ENCODE measurements at regions not wholly inside any gene's neighbourhood (a gene's known extent, or its start where the extent isn't known, plus 50 kb on each side); places are given as distances from the start of the nearest gene placed in this dataset.

- Mint-ChIP-seq H3K27ac (no peak overlapping the region), H3K4me3 (no peak overlapping the region), H3K27me3 (ENCODE audit: insufficient read depth, low read depth) (no peaks in the 10 kb centered on the region), H3K4me1 (peaks cover 5% of the 10 kb centered on the region), H3K9me3 (peaks cover 24% of the 10 kb centered on the region), H3K36me3 (no peaks in the 10 kb centered on the region)
- Histone ChIP-seq H3K9me3 (ENCODE audit: low read depth) (peaks cover 6% of the 10 kb centered on the region), H3K27me3 (no peaks in the 10 kb centered on the region), H3K4me3 (no peak overlapping the region), H3K4me2 (no peak overlapping the region), H3K36me3 (peaks cover under 1% of the 10 kb centered on the region), H3K27ac (no peak overlapping the region), H4K20me1 (ENCODE audit: low read depth) (no peaks in the 10 kb centered on the region), H3K79me2 (ENCODE audit: low read depth) (no peaks in the 10 kb centered on the region), H3K4me1 (peaks cover 3% of the 10 kb centered on the region), H2AFZ (replicated peaks) (no peak overlapping the region), H3F3A (ENCODE audit: low read depth) (no peaks in the 10 kb centered on the region), H3K9ac (no peak overlapping the region)
- TF ChIP-seq EZH2phosphoT487 (IDR thresholded peaks at IDR 0.05): no peak
- TF ChIP-seq EZH2 (IDR thresholded peaks at IDR 0.05): no peak
- TF ChIP-seq CTCF (IDR thresholded peaks at IDR 0.05): no peak
- DNase-seq (ENCODE audit: low spot score): no peak
Measured at GRCh38 chr17:14903854-14904253, 361.3 kb downstream of the PMP22 start.

- Histone ChIP-seq H2AFZ (replicated peaks) (peak overlapping the region; percentile 52), H3K27ac (no peak overlapping the region), H3K4me2 (no peak overlapping the region), H3K36me3 (peaks cover 3% of the 10 kb centered on the region), H3K9me3 (ENCODE audit: low read depth) (peaks cover 10% of the 10 kb centered on the region), H3K9ac (no peak overlapping the region), H3K27me3 (no peaks in the 10 kb centered on the region), H3K79me2 (ENCODE audit: low read depth) (no peaks in the 10 kb centered on the region), H4K20me1 (ENCODE audit: low read depth) (no peaks in the 10 kb centered on the region), H3K4me3 (no peak overlapping the region), H3F3A (ENCODE audit: low read depth) (no peaks in the 10 kb centered on the region), H3K4me1 (peaks cover 3% of the 10 kb centered on the region)
- peaks cover 5% of the 10 kb centered on the region for H3K4me1 Mint-ChIP-seq
- H3K27me3 Mint-ChIP-seq (ENCODE audit: insufficient read depth, low read depth): no peaks in the 10 kb centered on the region
- no peak overlapping the region for H3K27ac Mint-ChIP-seq
- H3K36me3 Mint-ChIP-seq: no peaks in the 10 kb centered on the region
- peaks cover 26% of the 10 kb centered on the region for H3K9me3 Mint-ChIP-seq
- no peak for DNase-seq (ENCODE audit: low spot score)
- H3K4me3 Mint-ChIP-seq: no peak overlapping the region
- TF ChIP-seq EZH2phosphoT487 (IDR thresholded peaks at IDR 0.05) (no peak), EZH2 (IDR thresholded peaks at IDR 0.05) (no peak), CTCF (IDR thresholded peaks at IDR 0.05) (no peak)
Measured at GRCh38 chr17:14902803-14903202, 362.3 kb downstream of the PMP22 start.

- H3K9ac ChIP-seq: no peak overlapping the region
- H3K79me2 ChIP-seq (ENCODE audit: low read depth): no peaks in the 10 kb centered on the region
- H3K4me1 ChIP-seq: peaks cover 3% of the 10 kb centered on the region
- DNase-seq (ENCODE audit: low spot score): no peak
- H3F3A ChIP-seq (ENCODE audit: low read depth): no peaks in the 10 kb centered on the region
- H4K20me1 ChIP-seq (ENCODE audit: low read depth): no peaks in the 10 kb centered on the region
- peaks cover 5% of the 10 kb centered on the region for H3K4me1 Mint-ChIP-seq
- H3K9me3 Mint-ChIP-seq: peaks cover 23% of the 10 kb centered on the region
- no peak overlapping the region for H3K27ac ChIP-seq
- no peaks in the 10 kb centered on the region for H3K27me3 ChIP-seq
- H3K27ac Mint-ChIP-seq: no peak overlapping the region
- no peak for TF ChIP-seq EZH2 (IDR thresholded peaks at IDR 0.05)
- no peak for TF ChIP-seq EZH2phosphoT487 (IDR thresholded peaks at IDR 0.05)
- no peak for TF ChIP-seq CTCF (IDR thresholded peaks at IDR 0.05)
- H3K36me3 Mint-ChIP-seq: no peaks in the 10 kb centered on the region
- H3K4me3 Mint-ChIP-seq: no peak overlapping the region
- no peak overlapping the region for H3K4me2 ChIP-seq
- no peak overlapping the region for H3K4me3 ChIP-seq
- peaks cover 10% of the 10 kb centered on the region for H3K9me3 ChIP-seq (ENCODE audit: low read depth)
- H3K36me3 ChIP-seq: peaks cover 3% of the 10 kb centered on the region
- peak overlapping the region; percentile 51 for H2AFZ ChIP-seq (replicated peaks)
- H3K27me3 Mint-ChIP-seq (ENCODE audit: insufficient read depth, low read depth): no peaks in the 10 kb centered on the region
Measured at GRCh38 chr17:14902297-14902696, 362.8 kb downstream of the PMP22 start.
